Fibroblast of the aortic adventitia (primary cell): ENCODE measurements at regions not wholly inside any gene's neighbourhood (a gene's known extent, or its start where the extent isn't known, plus 50 kb on each side); places are given as distances from the start of the nearest gene placed in this dataset.

Experiments
- DNase-seq: peaks from one replicate; pipeline ENCODE4 v3.0.0-alpha.2; 2010; ENCODE audit warnings: low read depth
- H3K4me3 ChIP-seq: 2 replicates; pipeline ENCODE4 v1.5.1; 2011; ENCODE audit warnings: low read depth, mild to moderate bottlenecking, control low read depth, low read length, moderate library complexity
- TF ChIP-seq, protein P1 (sequence below): IDR thresholded peaks from 2 replicates; pipeline ENCODE4 v1.5.1; 2011; ENCODE audit warnings: mild to moderate bottlenecking, low read length, control low read depth, inconsistent platforms; ENCODE audit not compliant: insufficient read depth

DNA sequence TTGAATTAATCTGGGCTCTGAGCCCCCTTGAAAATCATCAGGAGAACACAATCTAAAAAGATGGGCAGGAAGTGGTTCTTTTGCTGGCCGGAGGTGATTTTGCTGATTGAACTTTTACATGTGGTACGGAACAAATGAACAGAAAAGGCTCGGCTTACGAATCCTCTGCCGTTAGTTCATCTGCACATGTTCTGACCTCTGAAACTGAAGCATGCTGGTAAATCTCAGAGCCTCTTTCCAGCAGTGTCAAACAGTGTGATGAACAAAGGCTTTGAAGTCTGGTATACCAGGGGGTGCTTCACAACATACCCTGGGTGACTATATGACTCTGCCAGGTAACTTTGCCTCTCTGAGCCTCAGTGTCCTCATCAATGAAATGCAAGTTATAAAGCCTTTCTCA lies 194.2 kb upstream of the C1QTNF7 start:
- TF ChIP-seq, protein P1, sequence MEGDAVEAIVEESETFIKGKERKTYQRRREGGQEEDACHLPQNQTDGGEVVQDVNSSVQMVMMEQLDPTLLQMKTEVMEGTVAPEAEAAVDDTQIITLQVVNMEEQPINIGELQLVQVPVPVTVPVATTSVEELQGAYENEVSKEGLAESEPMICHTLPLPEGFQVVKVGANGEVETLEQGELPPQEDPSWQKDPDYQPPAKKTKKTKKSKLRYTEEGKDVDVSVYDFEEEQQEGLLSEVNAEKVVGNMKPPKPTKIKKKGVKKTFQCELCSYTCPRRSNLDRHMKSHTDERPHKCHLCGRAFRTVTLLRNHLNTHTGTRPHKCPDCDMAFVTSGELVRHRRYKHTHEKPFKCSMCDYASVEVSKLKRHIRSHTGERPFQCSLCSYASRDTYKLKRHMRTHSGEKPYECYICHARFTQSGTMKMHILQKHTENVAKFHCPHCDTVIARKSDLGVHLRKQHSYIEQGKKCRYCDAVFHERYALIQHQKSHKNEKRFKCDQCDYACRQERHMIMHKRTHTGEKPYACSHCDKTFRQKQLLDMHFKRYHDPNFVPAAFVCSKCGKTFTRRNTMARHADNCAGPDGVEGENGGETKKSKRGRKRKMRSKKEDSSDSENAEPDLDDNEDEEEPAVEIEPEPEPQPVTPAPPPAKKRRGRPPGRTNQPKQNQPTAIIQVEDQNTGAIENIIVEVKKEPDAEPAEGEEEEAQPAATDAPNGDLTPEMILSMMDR = no peak
- no peak overlapping the region for H3K4me3 ChIP-seq
- no peak for DNase-seq

- no peak overlapping the region for H3K4me3 ChIP-seq
- DNase-seq = peak; percentile 50
- TF ChIP-seq, protein P1 = no peak
These were observed 193.5 kb upstream of the C1QTNF7 start for GRCh38 chr4:15234116-15234855.

DNA sequence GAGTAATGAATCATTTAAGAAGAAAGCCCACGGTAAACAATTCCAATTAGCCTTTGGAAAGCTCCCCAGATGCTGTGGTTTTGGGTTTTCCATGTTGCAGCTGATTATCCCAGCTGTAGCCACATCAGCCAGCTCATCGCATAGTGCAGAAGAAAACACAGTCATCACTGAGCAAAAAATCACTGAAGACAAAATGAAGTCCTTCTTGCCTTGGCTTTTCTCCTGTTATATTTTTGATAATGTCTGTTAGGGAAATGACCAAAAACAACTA lies 193.0 kb upstream of the C1QTNF7 start:
- TF ChIP-seq, protein P1 = no peak
- peak; percentile 92 for DNase-seq
- no peak overlapping the region for H3K4me3 ChIP-seq

DNA sequence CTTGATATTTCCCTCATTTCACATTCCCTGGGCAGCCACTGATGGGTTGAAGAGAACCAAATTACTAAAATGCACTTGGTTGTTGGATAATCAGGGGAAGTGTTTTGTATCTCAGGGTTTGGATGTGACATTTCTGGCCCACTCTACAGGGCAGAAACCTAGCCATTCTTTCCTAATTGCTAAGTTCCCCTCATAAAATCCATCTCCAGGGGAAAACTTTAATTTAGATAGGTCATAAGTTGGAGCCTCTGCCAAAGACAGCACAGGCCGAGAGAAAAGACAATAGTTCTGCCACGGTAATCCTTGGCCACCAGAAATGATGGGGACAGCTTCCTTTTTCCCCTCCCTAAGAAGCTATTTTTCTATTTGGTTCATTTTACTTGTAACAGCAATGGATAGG lies 192.7 kb upstream of the C1QTNF7 start:
- no peak overlapping the region for H3K4me3 ChIP-seq
- no peak for DNase-seq
- TF ChIP-seq, protein P1 = no peak

GRCh38 chr4:15237648-15238230 lies 190.1 kb upstream of the C1QTNF7 start:
- no peak for DNase-seq
- TF ChIP-seq, protein P1 = no peak
- no peak overlapping the region for H3K4me3 ChIP-seq

- H3K4me3 ChIP-seq = no peak overlapping the region
- TF ChIP-seq, protein P1 = peak; percentile 50
- peak; percentile 45 for DNase-seq
These were observed 189.1 kb upstream of the C1QTNF7 start for GRCh38 chr4:15238720-15239119.

GRCh38 chr4:15239866-15240265 lies 188.0 kb upstream of the C1QTNF7 start:
- TF ChIP-seq, protein P1 = no peak
- DNase-seq = peak; percentile 47
- H3K4me3 ChIP-seq = no peak overlapping the region
